ENCODE measurements at regions not wholly inside any gene's neighbourhood (a gene's known extent, or its start where the extent isn't known, plus 50 kb on each side); places are given as distances from the start of the nearest gene placed in this dataset.

GRCh38 chr5:160937570-160937969 is 85.6 kb upstream of the ATP10B start:
- TF ChIP-seq POLR2A (IDR thresholded peaks at IDR 0.05; ENCODE audit: low read depth, low read length) (no peak), POLR2AphosphoS5 (IDR thresholded peaks at IDR 0.05; ENCODE audit: low read depth, low read length) (no peak)

All from GM12891 (cell line).